22Rv1 (cell line): ENCODE measurements at regions not wholly inside any gene's neighbourhood (a gene's known extent, or its start where the extent isn't known, plus 50 kb on each side); places are given as distances from the start of the nearest gene placed in this dataset.

Experiments used
- CTCF ChIP-seq: fragments of 450-650 bp; IDR thresholded peaks from 2 replicates; pipeline ENCODE4 v1.5.1; 2017; ENCODE audit warnings: mild to moderate bottlenecking
- ZFX ChIP-seq: fragments of 450-650 bp; IDR thresholded peaks from 2 replicates; pipeline ENCODE4 v1.6.1; 2017; ENCODE audit warnings: antibody characterized with exemption, borderline replicate concordance

- TF ChIP-seq CTCF (no peak), ZFX (no peak)
These were observed 487.0 kb downstream of the MTRR start for GRCh38 chr5:8355981-8356380.
